ENCODE measurements at regions not wholly inside any gene's neighbourhood (a gene's known extent, or its start where the extent isn't known, plus 50 kb on each side); places are given as distances from the start of the nearest gene placed in this dataset.
"Not testable (repeated sequence)": the region's sequence is repeated elsewhere in the genome, so short reads cannot be mapped to it uniquely, and the experiment has no call there.

DNA sequence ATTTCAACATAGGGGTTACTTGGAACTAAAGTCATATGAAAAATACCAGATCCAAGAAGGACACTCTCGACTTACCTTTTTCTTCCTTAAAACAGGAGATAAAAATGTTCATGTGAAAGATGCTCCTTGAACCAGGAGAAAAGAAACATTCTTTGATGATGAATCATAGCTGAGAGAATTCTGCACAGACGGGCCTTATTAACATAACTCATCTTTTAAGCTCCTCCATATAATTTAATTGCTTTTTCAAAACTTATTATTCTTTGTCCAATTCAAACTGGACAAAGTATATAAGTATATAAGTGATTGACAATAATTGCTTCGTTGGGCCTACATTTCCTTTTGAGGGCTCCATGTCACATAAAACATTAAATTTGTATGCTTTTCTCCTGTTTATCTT lies 945.2 kb upstream of the C9orf72 start:
- no peaks in the 10 kb centered on the region for H3K36me3 ChIP-seq (replicated peaks; ENCODE audit: control insufficient read depth, insufficient read depth, low read length)
- H3K4me3 ChIP-seq (ENCODE audit: insufficient read depth, low read depth, low read length), result no peak overlapping the region
- no peak for DNase-seq
- H3K27me3 ChIP-seq (ENCODE audit: control insufficient read depth, insufficient read depth, low read length), result no peaks in the 10 kb centered on the region

DNA sequence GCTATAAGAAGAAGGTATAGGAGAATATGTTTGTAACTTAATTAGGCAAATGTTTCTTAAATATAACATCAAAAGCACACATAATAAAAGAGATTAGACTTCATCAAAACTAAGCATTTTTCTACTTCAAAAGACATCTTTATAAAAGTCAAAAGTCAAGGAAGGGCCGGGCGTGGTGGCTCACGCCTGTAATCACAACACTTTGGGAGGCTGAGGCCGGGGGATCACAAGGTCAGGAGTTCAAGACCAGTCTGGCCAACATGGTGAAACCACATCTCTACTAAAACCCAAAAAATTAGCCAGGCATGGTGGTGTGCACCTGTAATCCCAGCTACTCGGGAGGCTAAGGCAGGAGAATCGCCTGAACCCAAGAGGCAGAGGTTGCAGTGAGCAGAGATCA lies 951.0 kb upstream of the C9orf72 start:
- H3K27me3 ChIP-seq (ENCODE audit: control insufficient read depth, insufficient read depth, low read length); H3K4me3 ChIP-seq (ENCODE audit: insufficient read depth, low read depth, low read length); H3K36me3 ChIP-seq (replicated peaks; ENCODE audit: control insufficient read depth, insufficient read depth, low read length); DNase-seq: not testable (repeated sequence)

DNA sequence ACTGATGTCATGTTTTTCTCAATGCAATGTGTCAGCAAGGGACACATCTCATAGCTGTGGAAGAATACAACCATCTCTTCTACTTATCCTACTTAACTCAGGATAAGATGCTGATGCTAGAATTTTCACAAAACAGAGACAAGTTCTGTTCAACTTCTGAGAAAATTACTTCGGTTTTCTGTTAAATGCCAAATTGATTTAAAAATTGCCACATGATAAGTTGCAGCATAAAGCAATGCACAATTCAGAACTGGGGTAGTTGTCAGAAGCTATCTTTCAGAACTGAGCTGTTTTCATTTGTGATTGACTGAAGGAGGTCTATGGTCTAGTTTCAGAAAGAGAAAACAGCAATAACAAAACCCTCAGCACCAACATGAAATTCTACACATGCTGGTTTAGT lies 954.8 kb upstream of the C9orf72 start:
- H3K27me3 ChIP-seq (ENCODE audit: control insufficient read depth, insufficient read depth, low read length), result no peaks in the 10 kb centered on the region
- no peak overlapping the region for H3K4me3 ChIP-seq (ENCODE audit: insufficient read depth, low read depth, low read length)
- H3K36me3 ChIP-seq (replicated peaks; ENCODE audit: control insufficient read depth, insufficient read depth, low read length), result no peaks in the 10 kb centered on the region
- no peak for DNase-seq

DNA sequence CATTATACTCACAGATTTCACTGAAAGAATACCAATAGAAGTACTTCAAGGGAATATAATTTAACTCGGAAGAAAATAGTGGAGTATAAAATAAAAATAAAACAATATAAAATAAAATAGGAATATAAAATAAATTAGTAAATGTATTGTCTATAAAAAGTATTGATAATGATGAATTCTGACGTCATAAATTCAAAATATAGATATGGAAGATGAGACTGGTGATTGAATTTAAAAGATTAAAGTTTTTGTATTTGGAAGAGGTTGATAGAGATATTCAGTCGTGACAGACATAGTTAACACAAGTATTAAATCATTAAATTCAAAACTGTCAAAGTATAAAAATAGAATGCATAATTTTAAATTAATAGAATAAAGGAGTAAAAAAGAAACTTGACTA lies 964.9 kb upstream of the C9orf72 start:
- H3K36me3 ChIP-seq (replicated peaks; ENCODE audit: control insufficient read depth, insufficient read depth, low read length), result no peaks in the 10 kb centered on the region
- no peak for DNase-seq
- no peaks in the 10 kb centered on the region for H3K27me3 ChIP-seq (ENCODE audit: control insufficient read depth, insufficient read depth, low read length)
- H3K4me3 ChIP-seq (ENCODE audit: insufficient read depth, low read depth, low read length), result no peak overlapping the region

DNA sequence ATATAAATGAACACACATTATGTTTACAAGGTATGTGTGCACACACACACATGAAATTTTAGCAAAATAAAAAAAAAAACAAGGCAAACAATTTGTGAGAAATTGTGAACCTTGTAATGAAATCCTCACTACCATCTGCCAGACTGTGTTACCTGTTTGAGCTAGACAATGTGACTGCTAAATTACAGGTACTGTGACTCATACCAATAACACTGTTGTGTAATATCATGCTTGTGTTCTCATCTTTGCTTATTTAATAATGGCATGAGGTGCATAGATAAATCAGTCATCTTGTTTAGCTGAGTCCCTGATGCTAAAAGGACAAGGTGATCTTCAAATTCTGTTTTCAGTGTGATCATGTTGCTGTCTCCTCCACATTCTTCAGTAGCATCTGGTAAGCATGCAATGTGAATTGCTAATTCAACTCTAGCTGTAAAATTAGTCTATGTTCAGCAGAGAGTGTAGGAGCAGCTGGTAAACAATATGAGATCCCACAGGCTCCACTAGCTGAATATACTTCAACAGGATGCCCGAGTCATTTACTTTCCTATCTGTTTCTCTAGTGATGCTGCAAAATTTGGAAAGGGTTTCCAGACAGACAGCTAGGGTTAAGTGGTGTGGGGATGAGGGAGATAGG lies 966.3 kb upstream of the C9orf72 start:
- no peak for DNase-seq
- Histone ChIP-seq H3K36me3 (replicated peaks; ENCODE audit: control insufficient read depth, insufficient read depth, low read length) (no peaks in the 10 kb centered on the region), H3K27me3 (ENCODE audit: control insufficient read depth, insufficient read depth, low read length) (no peaks in the 10 kb centered on the region), H3K4me3 (ENCODE audit: insufficient read depth, low read depth, low read length) (no peak overlapping the region)

DNA sequence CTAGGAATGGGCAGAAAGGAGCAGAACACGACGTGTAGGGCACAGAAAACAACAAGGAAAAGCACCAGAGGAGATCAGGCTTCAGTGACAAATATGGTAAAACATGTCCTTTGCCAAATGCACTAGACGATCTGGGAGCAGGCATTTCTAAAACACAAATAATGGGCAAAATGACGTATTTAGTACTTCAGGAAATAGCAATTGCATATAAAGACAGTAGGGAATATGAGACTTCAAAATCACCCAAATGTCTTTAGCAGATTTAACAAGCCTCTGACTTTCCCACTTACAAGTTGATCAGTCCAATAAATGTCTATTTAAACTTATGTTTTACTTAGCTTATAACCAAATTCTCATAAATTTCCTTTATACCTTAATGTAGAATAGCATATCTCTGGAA lies 969.6 kb upstream of the C9orf72 start:
- Histone ChIP-seq H3K36me3 (replicated peaks; ENCODE audit: control insufficient read depth, insufficient read depth, low read length) (no peaks in the 10 kb centered on the region), H3K27me3 (ENCODE audit: control insufficient read depth, insufficient read depth, low read length) (no peaks in the 10 kb centered on the region)
- DNase-seq, result no peak

DNA sequence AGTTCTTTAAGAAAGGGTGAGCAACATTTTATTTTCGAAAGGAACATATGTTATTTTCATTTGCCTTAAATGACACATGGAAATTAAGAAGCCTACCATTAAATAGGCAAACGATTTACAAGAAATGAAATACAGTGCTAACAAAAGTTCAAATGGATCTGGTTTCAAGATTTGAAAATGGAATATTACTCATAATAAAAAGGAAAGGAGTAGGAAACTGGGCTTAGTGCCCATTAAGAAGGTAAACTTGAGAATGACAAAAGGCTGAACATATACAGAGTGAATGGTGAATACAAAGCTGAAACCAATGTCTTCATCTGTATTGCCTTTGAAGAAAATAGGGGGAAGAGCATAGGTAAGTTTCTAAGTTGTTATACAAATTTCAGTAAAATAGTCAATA lies 974.2 kb upstream of the C9orf72 start:
- no peak for DNase-seq
- no peak overlapping the region for H3K4me3 ChIP-seq (ENCODE audit: insufficient read depth, low read depth, low read length)
- H3K36me3 ChIP-seq (replicated peaks; ENCODE audit: control insufficient read depth, insufficient read depth, low read length), result no peaks in the 10 kb centered on the region
- H3K27me3 ChIP-seq (ENCODE audit: control insufficient read depth, insufficient read depth, low read length), result no peaks in the 10 kb centered on the region

More for the DNA sequence above, 969.6 kb upstream of the C9orf72 start:
- H3K4me3 ChIP-seq (ENCODE audit: insufficient read depth, low read depth, low read length), result no peak overlapping the region

DNA sequence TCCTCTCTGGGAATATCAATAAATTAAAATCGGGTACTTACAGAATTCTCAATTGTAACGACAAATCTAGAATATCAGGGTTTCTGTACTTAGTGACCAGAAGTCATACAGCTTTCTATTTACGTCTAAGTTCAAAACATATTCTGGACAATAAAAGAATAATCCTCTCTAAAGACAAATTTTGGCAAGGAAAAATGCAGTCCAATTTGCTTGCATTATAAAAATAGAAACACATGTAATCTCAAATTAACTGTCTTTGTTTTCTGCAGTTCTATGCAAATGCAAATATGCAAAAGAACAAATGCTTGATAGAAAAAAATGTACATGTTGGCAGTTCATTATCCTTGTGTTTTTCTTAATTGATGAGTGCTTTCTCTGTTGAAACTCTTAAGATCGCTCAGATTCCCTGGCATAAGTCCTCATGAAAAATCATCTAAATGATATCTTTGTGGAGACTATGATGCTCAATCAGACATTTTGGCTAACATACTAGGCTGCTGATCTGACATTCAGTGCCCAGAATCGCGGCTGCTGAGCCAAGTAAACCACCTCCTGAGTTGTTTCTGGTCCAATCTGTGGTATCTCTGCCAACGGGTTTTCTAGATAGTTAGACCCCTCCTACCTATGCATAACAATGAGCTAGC lies 990.1 kb upstream of the C9orf72 start:
- no peak for DNase-seq
- H3K27me3 ChIP-seq (ENCODE audit: control insufficient read depth, insufficient read depth, low read length), result no peaks in the 10 kb centered on the region
- no peak overlapping the region for H3K4me3 ChIP-seq (ENCODE audit: insufficient read depth, low read depth, low read length)
- no peaks in the 10 kb centered on the region for H3K36me3 ChIP-seq (replicated peaks; ENCODE audit: control insufficient read depth, insufficient read depth, low read length)

DNA sequence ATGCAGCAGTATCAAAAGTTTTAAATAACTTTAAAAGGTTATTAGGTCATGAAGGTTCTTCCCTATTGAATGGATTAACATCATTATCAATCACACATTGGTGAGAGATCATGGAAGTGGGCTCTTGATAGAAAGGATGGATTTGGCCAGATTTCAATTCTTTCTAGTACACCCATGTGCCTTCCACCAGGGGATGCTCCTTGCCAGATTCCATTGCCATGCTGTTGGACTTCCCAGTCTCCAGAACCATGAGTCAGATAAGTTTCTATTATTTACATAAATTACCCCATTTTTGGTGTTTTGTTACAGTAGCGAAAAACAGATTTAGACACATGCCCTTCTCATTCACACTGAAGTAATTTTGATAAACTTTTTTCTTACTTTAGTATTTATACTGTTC lies 1010.6 kb upstream of the C9orf72 start:
- DNase-seq, result no peak
- no peaks in the 10 kb centered on the region for H3K27me3 ChIP-seq (ENCODE audit: control insufficient read depth, insufficient read depth, low read length)
- no peaks in the 10 kb centered on the region for H3K36me3 ChIP-seq (replicated peaks; ENCODE audit: control insufficient read depth, insufficient read depth, low read length)
- no peak overlapping the region for H3K4me3 ChIP-seq (ENCODE audit: insufficient read depth, low read depth, low read length)

DNA sequence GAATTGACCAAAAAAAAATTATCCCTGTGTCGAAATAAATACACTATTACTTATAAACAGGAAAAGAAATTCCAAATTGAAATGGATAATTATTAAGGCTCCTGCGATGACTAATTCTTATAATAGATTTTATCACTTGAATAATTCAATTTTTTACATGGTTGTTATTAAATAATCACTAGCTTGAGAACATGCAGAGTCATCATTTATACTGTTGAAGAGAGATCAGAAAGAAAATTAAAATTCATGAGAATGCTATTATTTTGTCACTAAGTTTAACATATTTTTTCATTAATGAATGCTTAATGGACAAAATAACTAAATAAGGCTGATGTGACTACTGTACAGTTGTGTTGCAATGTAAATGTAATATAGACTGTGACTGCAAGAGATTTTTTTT lies 1011.3 kb upstream of the C9orf72 start:
- Histone ChIP-seq H3K4me3 (ENCODE audit: insufficient read depth, low read depth, low read length) (no peak overlapping the region), H3K36me3 (replicated peaks; ENCODE audit: control insufficient read depth, insufficient read depth, low read length) (no peaks in the 10 kb centered on the region), H3K27me3 (ENCODE audit: control insufficient read depth, insufficient read depth, low read length) (no peaks in the 10 kb centered on the region)
- no peak for DNase-seq

DNA sequence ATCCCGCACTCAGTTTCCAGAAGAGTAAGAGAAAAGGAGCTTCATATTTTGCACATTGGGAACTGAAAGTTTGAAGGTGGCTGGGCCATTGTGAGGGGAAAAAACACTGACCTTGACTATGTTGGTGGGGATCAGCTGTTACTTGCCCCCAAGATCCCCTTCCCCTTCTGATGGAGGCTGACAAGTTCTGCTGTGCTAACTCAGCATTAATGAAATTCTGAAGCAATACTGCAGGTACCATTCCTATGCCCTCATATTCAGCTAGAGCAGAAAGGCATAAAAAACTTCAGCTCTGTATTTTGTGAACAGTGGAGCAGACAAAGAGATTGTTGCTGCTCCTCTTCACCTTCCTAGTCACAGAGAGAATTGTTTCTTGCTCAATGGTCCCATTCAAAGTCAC lies 1013.8 kb upstream of the C9orf72 start:
- Histone ChIP-seq H3K4me3 (ENCODE audit: insufficient read depth, low read depth, low read length) (no peak overlapping the region), H3K27me3 (ENCODE audit: control insufficient read depth, insufficient read depth, low read length) (no peaks in the 10 kb centered on the region), H3K36me3 (replicated peaks; ENCODE audit: control insufficient read depth, insufficient read depth, low read length) (no peaks in the 10 kb centered on the region)
- no peak for DNase-seq

DNA sequence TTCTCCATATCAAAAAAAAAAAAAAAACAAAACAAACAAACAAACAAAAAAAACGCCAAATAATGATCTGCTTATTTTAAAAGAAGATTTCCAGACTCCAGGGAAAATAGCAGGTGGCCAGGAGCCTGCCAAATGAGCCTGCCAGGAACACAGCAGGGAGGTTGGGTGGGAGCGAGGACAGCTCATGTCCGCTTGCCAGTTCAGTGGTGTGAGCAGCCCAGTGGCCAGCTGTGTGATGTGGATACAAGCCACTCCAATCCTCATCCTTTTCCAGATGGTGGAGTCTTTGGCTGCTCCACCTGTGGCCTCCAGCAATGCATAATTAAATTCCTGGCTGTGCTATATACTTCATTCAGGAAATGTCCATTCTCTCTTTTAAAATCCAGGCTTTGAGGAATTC lies 1025.1 kb upstream of the C9orf72 start:
- Histone ChIP-seq H3K4me3 (ENCODE audit: insufficient read depth, low read depth, low read length) (no peak overlapping the region), H3K27me3 (ENCODE audit: control insufficient read depth, insufficient read depth, low read length) (no peaks in the 10 kb centered on the region), H3K36me3 (replicated peaks; ENCODE audit: control insufficient read depth, insufficient read depth, low read length) (no peaks in the 10 kb centered on the region)
- no peak for DNase-seq

DNA sequence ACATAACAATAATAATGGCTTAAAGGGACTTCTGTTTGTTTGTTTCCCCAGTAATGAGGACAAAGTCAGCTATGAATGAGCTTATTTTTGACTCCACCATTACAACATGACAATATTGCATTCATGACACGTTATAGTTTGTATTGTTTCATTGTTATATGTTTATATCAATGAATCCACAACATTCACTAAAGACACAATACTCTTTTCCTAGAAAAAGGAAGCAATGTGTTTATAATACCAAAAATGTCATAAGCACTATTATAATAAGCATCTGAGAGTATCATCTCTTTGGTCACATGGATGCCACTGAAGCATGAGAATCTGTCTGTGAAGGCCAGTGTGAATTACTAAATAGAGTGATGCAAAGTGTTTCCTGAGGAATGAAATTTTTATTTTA lies 1026.9 kb upstream of the C9orf72 start:
- DNase-seq, result no peak
- H3K4me3 ChIP-seq (ENCODE audit: insufficient read depth, low read depth, low read length), result no peak overlapping the region
- no peaks in the 10 kb centered on the region for H3K27me3 ChIP-seq (ENCODE audit: control insufficient read depth, insufficient read depth, low read length)
- H3K36me3 ChIP-seq (replicated peaks; ENCODE audit: control insufficient read depth, insufficient read depth, low read length), result no peaks in the 10 kb centered on the region

DNA sequence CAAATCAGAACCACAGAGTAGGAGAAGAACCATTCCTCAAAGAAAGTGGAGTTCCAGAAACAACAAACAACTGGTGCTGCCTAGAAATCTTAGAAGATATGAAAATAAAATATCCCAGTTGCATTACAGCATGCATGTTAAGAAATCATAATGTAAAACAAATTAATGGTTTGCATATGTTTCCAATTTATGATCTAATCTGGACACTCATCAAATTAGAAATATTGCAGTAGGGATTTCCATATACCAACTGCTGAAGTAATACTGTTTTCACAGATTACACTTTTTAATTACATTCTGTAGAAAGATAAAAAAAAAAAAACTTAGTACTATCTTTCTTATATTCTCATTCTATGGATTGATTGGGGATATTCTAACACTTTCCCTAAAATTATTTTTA lies 1034.6 kb upstream of the C9orf72 start:
- Histone ChIP-seq H3K27me3 (ENCODE audit: control insufficient read depth, insufficient read depth, low read length) (no peaks in the 10 kb centered on the region), H3K4me3 (ENCODE audit: insufficient read depth, low read depth, low read length) (no peak overlapping the region), H3K36me3 (replicated peaks; ENCODE audit: control insufficient read depth, insufficient read depth, low read length) (no peaks in the 10 kb centered on the region)
- DNase-seq, result no peak

DNA sequence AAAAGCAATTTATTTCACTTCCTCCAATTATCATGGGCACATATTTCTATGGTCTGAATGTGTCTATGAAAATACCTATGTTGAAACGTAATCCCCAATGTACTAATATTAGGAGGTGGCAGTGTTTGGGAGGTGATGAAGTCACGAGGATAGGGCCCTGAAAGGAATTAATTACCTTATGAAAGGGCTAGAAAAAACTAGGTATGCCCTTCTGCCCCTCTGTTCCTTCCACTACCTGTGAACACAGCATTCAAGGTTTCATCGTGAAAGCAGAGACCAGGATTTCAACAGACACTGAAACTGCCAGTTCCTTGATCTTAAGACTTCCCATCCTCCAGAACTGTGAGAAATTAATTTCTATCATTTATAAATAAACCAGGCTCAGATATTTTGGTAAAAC lies 1037.1 kb upstream of the C9orf72 start:
- Histone ChIP-seq H3K4me3 (ENCODE audit: insufficient read depth, low read depth, low read length) (no peak overlapping the region), H3K27me3 (ENCODE audit: control insufficient read depth, insufficient read depth, low read length) (no peaks in the 10 kb centered on the region)

DNA sequence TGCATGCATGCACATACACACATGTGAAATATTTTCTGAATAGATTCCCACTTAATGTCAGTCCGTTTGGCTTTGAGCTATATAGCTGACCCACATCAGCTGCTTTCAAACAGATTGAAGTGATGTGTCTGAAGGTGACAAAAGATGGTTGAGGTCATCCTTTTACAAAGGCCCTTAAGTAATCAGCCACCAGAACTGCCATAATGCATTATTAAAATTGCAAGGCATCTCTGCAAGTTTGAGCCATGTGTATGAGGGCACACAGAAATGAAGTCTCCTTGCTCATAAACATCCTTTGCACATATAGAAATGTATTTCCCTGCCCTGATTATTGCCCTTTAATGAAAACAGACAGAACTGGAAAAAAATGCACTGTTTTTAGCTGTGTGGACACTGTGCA lies 1043.0 kb upstream of the C9orf72 start:
- Histone ChIP-seq H3K36me3 (replicated peaks; ENCODE audit: control insufficient read depth, insufficient read depth, low read length) (no peaks in the 10 kb centered on the region), H3K4me3 (ENCODE audit: insufficient read depth, low read depth, low read length) (no peak overlapping the region), H3K27me3 (ENCODE audit: control insufficient read depth, insufficient read depth, low read length) (no peaks in the 10 kb centered on the region)
- DNase-seq, result no peak

More for the DNA sequence above, 1037.1 kb upstream of the C9orf72 start:
- H3K36me3 ChIP-seq (replicated peaks; ENCODE audit: control insufficient read depth, insufficient read depth, low read length), result no peaks in the 10 kb centered on the region
- DNase-seq, result peak; percentile 18
